Smooth muscle cell (in vitro differentiated cells): ENCODE measurements at regions not wholly inside any gene's neighbourhood (a gene's known extent, or its start where the extent isn't known, plus 50 kb on each side); places are given as distances from the start of the nearest gene placed in this dataset.

Experiments used
- DNase-seq: peaks from one replicate; lab custom pipeline; 2025; ENCODE audit not compliant: unreplicated experiment; lab: John Stamatoyannopoulos, UW
- H2AFZ ChIP-seq: fragments of 200-600 bp; sonication (generic); 2 replicates; pipeline ENCODE4 v1.6.0; 2016; ENCODE audit warnings: antibody characterized with exemption, low read depth, mild to moderate bottlenecking
- H3F3A ChIP-seq: fragments of 200-600 bp; sonication (generic); 2 replicates; pipeline ENCODE4 v1.6.0; 2017; ENCODE audit warnings: antibody characterized with exemption, low read depth
- H3K27ac ChIP-seq: fragments of 200-600 bp; sonication (generic); 2 replicates; pipeline ENCODE4 v1.5.1; 2016; ENCODE audit warnings: low read depth, mild to moderate bottlenecking
- H3K27me3 ChIP-seq: fragments of 200-600 bp; sonication (generic); 2 replicates; pipeline ENCODE4 v1.6.1; 2016; ENCODE audit warnings: low read depth, mild to moderate bottlenecking
- H3K36me3 ChIP-seq: fragments of 200-600 bp; sonication (generic); 2 replicates; pipeline ENCODE4 v1.5.1; 2016; ENCODE audit warnings: low read depth
- H3K4me1 ChIP-seq: fragments of 200-600 bp; sonication (generic); 2 replicates; pipeline ENCODE4 v1.5.1; 2016; ENCODE audit warnings: low read depth
- H3K4me2 ChIP-seq: fragments of 200-600 bp; sonication (generic); 2 replicates; pipeline ENCODE4 v1.6.0; 2016; ENCODE audit warnings: mild to moderate bottlenecking
- H3K4me3 ChIP-seq: fragments of 200-600 bp; sonication (generic); 2 replicates; pipeline ENCODE4 v1.5.1; 2016; ENCODE audit warnings: mild to moderate bottlenecking
- H3K79me2 ChIP-seq: fragments of 200-600 bp; sonication (generic); 2 replicates; pipeline ENCODE4 v1.6.0; 2016; ENCODE audit warnings: low read depth, mild to moderate bottlenecking
- H3K9ac ChIP-seq: fragments of 200-600 bp; sonication (generic); 2 replicates; pipeline ENCODE4 v1.6.0; 2016; ENCODE audit warnings: low read depth
- H3K9me3 ChIP-seq: fragments of 200-600 bp; sonication (generic); replicated peaks from 2 replicates; pipeline ENCODE4 v1.5.1; 2016; ENCODE audit warnings: low read depth
- H4K20me1 ChIP-seq: fragments of 200-600 bp; sonication (generic); 2 replicates; pipeline ENCODE4 v1.6.0; 2016; ENCODE audit warnings: low read depth
- WGBS: methylation state at CpG from one replicate; pipeline ENCODE4 v1.1.7; 2016; ENCODE audit warnings: low lambda C conversion rate; 5-methylcytosine and 5-hydroxymethylcytosine counted together
- TF ChIP-seq, protein P1 (sequence below): fragments of 200-600 bp; sonication (generic); IDR thresholded peaks from 2 replicates; pipeline ENCODE4 v1.5.1; 2017; ENCODE audit warnings: borderline replicate concordance, mild to moderate bottlenecking, antibody characterized with exemption; ENCODE audit not compliant: insufficient read depth, poor library complexity, severe bottlenecking

DNA sequence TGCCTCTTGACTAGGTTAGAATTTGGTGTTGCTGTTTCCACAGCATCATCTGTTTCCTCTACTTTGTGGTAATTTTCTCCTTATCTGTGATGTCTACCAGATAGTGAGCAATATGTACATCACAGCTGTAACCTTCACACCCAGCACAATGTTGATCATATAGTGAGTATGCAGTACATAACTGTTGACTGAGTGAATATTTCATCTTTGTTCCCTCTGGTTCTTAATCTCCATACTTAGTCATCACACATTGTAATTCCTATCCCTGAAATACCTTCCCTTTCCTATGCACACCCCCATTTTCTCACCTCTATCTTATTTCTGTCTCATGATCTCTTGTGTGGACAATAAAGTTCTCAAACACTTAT is 115.9 kb downstream of the KIF4B start:
- Histone ChIP-seq H3K4me3 (no peak overlapping the region), H3K9ac (no peak overlapping the region), H3K79me2 (no peaks in the 10 kb centered on the region), H3K27ac (no peak overlapping the region), H3K27me3 (peaks cover 11% of the 10 kb centered on the region), H2AFZ (no peak overlapping the region), H3K4me2 (no peak overlapping the region), H3K36me3 (no peaks in the 10 kb centered on the region), H3K4me1 (no peaks in the 10 kb centered on the region), H3F3A (no peaks in the 10 kb centered on the region), H4K20me1 (no peaks in the 10 kb centered on the region), H3K9me3 (no peaks in the 10 kb centered on the region)
- no peak for DNase-seq
- TF ChIP-seq, protein P1, sequence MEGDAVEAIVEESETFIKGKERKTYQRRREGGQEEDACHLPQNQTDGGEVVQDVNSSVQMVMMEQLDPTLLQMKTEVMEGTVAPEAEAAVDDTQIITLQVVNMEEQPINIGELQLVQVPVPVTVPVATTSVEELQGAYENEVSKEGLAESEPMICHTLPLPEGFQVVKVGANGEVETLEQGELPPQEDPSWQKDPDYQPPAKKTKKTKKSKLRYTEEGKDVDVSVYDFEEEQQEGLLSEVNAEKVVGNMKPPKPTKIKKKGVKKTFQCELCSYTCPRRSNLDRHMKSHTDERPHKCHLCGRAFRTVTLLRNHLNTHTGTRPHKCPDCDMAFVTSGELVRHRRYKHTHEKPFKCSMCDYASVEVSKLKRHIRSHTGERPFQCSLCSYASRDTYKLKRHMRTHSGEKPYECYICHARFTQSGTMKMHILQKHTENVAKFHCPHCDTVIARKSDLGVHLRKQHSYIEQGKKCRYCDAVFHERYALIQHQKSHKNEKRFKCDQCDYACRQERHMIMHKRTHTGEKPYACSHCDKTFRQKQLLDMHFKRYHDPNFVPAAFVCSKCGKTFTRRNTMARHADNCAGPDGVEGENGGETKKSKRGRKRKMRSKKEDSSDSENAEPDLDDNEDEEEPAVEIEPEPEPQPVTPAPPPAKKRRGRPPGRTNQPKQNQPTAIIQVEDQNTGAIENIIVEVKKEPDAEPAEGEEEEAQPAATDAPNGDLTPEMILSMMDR = no peak

DNA sequence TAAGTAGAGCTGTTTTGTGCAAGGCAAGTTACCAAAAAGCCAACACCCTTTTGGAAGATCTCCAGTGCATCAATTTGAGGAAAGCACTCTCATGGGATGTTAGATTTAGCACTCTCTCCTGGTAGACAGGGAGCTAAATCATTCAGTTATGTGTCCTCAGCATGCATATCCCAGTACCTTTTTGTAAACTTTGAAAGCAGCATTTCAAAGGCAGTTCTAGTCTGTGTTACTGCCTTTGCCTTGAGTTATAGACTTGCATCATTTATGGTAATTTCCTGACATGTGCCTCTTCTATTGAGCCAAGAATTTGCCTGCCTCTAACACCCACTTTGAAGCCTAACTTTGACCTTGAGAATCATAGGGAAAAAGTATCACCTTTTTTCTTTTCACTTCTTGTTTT is 120.6 kb downstream of the KIF4B start:
- Histone ChIP-seq H2AFZ (no peak overlapping the region), H3K9ac (no peak overlapping the region), H3K9me3 (no peaks in the 10 kb centered on the region), H4K20me1 (no peaks in the 10 kb centered on the region), H3F3A (no peaks in the 10 kb centered on the region), H3K36me3 (no peaks in the 10 kb centered on the region), H3K27ac (no peak overlapping the region), H3K4me1 (no peaks in the 10 kb centered on the region), H3K4me3 (no peak overlapping the region), H3K79me2 (no peaks in the 10 kb centered on the region), H3K4me2 (no peak overlapping the region), H3K27me3 (peaks cover 11% of the 10 kb centered on the region)
- no peak for DNase-seq
- TF ChIP-seq, protein P1 = no peak

DNA sequence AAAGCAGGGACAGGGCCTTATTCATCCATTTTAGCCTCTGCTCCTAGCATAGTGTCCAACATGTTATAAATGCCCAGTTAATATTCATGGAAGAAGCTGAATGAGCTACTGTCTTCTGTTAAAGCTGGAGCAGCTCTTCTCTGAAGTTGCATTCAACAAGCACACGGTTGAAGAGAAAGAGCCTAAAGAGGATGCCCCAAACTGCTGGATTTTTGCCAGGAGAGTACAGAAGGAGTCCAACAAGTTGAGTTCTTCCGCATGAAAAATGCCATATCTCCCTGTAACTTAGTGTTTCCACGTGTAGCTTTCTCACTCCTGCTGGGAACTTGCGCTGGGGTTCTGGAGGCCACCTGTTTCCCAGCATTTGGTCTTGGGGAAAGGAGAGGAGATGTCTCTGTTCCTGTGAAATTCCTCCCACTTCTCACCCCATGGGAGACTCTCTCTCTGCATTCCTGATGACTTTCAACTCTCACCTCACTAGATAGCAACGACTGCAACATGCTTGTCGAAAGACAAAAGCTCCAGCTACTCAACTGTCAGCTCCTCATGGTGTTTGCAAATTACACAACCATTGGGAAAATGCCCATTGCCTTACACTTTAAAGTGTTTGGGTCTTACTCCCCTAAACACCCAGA is 122.8 kb downstream of the KIF4B start:
- Histone ChIP-seq H3K27ac (no peak overlapping the region), H3K9me3 (no peaks in the 10 kb centered on the region), H3K79me2 (no peaks in the 10 kb centered on the region), H3F3A (no peaks in the 10 kb centered on the region), H3K27me3 (peaks cover 8% of the 10 kb centered on the region), H2AFZ (no peak overlapping the region), H3K4me1 (no peaks in the 10 kb centered on the region), H3K4me2 (no peak overlapping the region), H3K4me3 (no peak overlapping the region), H3K36me3 (no peaks in the 10 kb centered on the region), H3K9ac (no peak overlapping the region), H4K20me1 (no peaks in the 10 kb centered on the region)
- DNase-seq = no peak
- 69% methylated on average over 6 of the region's 6 CpGs for WGBS
- TF ChIP-seq, protein P1 = no peak

DNA sequence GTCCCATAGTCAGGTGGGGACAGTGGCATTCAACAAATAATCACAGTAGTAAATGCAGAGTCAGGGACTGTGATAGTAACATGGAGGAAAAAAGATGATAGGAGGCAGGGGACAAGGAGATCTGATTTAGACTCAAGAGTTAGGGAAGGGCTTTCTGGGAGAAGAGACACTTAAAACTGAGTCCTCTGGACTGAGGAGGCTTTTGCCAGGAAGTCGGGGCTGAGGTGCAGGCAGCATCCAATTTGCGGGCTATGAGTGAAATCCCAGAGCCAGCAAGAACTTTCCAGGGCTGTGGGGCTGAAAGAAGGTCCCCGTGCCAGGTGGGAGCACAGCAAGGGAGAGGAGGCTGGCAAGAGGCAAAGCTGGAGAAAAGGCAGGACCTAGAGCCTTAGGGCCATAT is 124.1 kb downstream of the KIF4B start:
- H3K4me2 ChIP-seq = no peak overlapping the region
- H2AFZ ChIP-seq = no peak overlapping the region
- WGBS = 65% methylated on average over 3 of the region's 3 CpGs
- no peaks in the 10 kb centered on the region for H3K79me2 ChIP-seq
- H3K36me3 ChIP-seq = no peaks in the 10 kb centered on the region
- TF ChIP-seq, protein P1 = no peak
- no peaks in the 10 kb centered on the region for H3K4me1 ChIP-seq
- H3K27me3 ChIP-seq = peaks cover 3% of the 10 kb centered on the region
- H3K27ac ChIP-seq = no peak overlapping the region
- no peak for DNase-seq
- no peaks in the 10 kb centered on the region for H3K9me3 ChIP-seq
- no peaks in the 10 kb centered on the region for H4K20me1 ChIP-seq
- no peak overlapping the region for H3K9ac ChIP-seq
- no peak overlapping the region for H3K4me3 ChIP-seq
- H3F3A ChIP-seq = no peaks in the 10 kb centered on the region
